Bronchial epithelial cell (primary cell): ENCODE measurements at regions not wholly inside any gene's neighbourhood (a gene's known extent, or its start where the extent isn't known, plus 50 kb on each side); places are given as distances from the start of the nearest gene placed in this dataset.

Source experiments
- DNase-seq: peaks from one replicate; pipeline ENCODE4 v3.0.0-alpha.2; 2010; ENCODE audit warnings: low read depth
- FAIRE-seq: peaks from 2 replicates; lab custom pipeline; 2011; peaks lifted over from hg19 to GRCh38; lab: Jason Lieb, UNC
- H3K27me3 ChIP-seq: 2 replicates; pipeline ENCODE4 v1.5.1; 2011; ENCODE audit warnings: low read length; ENCODE audit not compliant: control insufficient read depth, insufficient read depth
- H3K36me3 ChIP-seq: 2 replicates; pipeline ENCODE4 v1.5.1; 2011; ENCODE audit warnings: low read length; ENCODE audit not compliant: control insufficient read depth, insufficient read depth
- H3K4me3 ChIP-seq: 2 replicates; pipeline ENCODE4 v1.5.1; 2011; ENCODE audit warnings: mild to moderate bottlenecking, low read depth, low read length, control low read depth
- CTCF ChIP-seq: IDR thresholded peaks from 2 replicates; pipeline ENCODE4 v1.5.1; 2011; ENCODE audit warnings: mild to moderate bottlenecking, moderate library complexity, low read length, control low read depth, inconsistent platforms; ENCODE audit not compliant: insufficient read depth, severe bottlenecking

- Histone ChIP-seq H3K27me3 (no peaks in the 10 kb centered on the region), H3K36me3 (no peaks in the 10 kb centered on the region), H3K4me3 (no peak overlapping the region)
- no peak for FAIRE-seq
- DNase-seq = peak; percentile 64
- no peak for TF ChIP-seq CTCF
Measured at GRCh38 chr13:88376760-88377388, 705.7 kb downstream of the SLITRK5 start.

GRCh38 chr13:88377852-88378251 lies 706.7 kb downstream of the SLITRK5 start:
- TF ChIP-seq CTCF = no peak
- Histone ChIP-seq H3K27me3 (no peaks in the 10 kb centered on the region), H3K36me3 (no peaks in the 10 kb centered on the region), H3K4me3 (no peak overlapping the region)
- FAIRE-seq = no peak
- no peak for DNase-seq

GRCh38 chr13:88384542-88384941 lies 713.4 kb downstream of the SLITRK5 start:
- Histone ChIP-seq H3K4me3 (no peak overlapping the region), H3K36me3 (no peaks in the 10 kb centered on the region), H3K27me3 (no peaks in the 10 kb centered on the region)
- no peak for FAIRE-seq
- no peak for DNase-seq
- no peak for TF ChIP-seq CTCF

GRCh38 chr13:88395804-88396203 lies 724.6 kb downstream of the SLITRK5 start:
- no peak for FAIRE-seq

GRCh38 chr13:88411696-88412095 lies 740.5 kb downstream of the SLITRK5 start:
- Histone ChIP-seq H3K36me3 (no peaks in the 10 kb centered on the region), H3K4me3 (no peak overlapping the region), H3K27me3 (no peaks in the 10 kb centered on the region)
- no peak for DNase-seq
- FAIRE-seq = no peak
- no peak for TF ChIP-seq CTCF

More at GRCh38 chr13:88395804-88396203, 724.6 kb downstream of the SLITRK5 start:
- Histone ChIP-seq H3K36me3 (no peaks in the 10 kb centered on the region), H3K4me3 (no peak overlapping the region), H3K27me3 (no peaks in the 10 kb centered on the region)
- no peak for DNase-seq
- TF ChIP-seq CTCF = no peak

- Histone ChIP-seq H3K36me3 (no peaks in the 10 kb centered on the region), H3K27me3 (no peaks in the 10 kb centered on the region), H3K4me3 (no peak overlapping the region)
- no peak for DNase-seq
- FAIRE-seq = no peak
- no peak for TF ChIP-seq CTCF
Measured at GRCh38 chr13:88417801-88418200, 746.6 kb downstream of the SLITRK5 start.
